ENCODE measurements at regions not wholly inside any gene's neighbourhood (a gene's known extent, or its start where the extent isn't known, plus 50 kb on each side); places are given as distances from the start of the nearest gene placed in this dataset.
A peak's percentile ranks its signal among the peaks of the same experiment; 100 is the strongest.
"Not testable (repeated sequence)": the region's sequence is repeated elsewhere in the genome, so short reads cannot be mapped to it uniquely, and the experiment has no call there.

DNA sequence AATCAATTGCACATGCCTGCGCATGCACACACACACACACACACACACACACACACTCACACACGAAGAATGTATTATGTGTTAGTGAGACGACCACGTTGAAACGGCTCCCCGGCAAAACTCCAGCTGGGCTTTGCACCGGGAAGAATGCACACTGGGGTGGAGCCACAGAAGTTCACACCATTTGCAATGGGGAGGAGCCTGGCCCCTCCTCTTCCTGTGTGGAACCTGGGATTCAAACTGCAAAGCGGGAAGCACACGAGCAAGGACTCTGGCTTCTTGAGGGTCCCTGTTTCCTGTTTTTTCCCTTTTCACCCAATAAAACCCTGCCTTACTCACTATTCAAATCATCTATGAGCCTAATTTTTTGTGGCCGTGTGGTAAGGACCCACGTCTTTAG is 304.0 kb upstream of the TMEFF2 start:
- DNase-seq (ENCODE audit: extremely low read depth in 1 of 11, low read depth in 9 of 11, low spot score in 4 of 11) = no peak

DNA sequence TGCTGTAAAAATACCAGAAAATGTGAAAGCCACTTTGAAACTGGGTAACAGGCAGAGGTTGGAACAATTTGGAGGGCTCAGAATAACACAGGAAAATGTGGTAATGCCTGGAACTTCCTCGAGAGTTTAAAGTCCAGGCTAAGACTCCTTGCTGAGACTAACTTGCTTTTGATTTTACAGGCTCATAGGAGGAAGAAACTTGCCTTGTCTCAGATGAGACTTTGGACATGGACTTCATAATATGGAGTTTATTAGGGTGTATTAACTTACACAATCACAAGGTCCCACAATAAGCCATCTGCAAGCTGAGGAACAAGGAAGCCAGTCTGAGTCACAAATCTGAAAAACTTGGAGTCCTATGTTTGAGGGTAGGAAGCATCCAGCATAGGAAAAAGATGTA is 293.4 kb upstream of the TMEFF2 start:
- DNase-seq (ENCODE audit: extremely low read depth in 1 of 11, low read depth in 9 of 11, low spot score in 4 of 11) = not testable (repeated sequence)

- DNase-seq (ENCODE audit: extremely low read depth in 1 of 11, low read depth in 9 of 11, low spot score in 4 of 11) = no peak
These were observed 292.9 kb upstream of the TMEFF2 start for GRCh38 chr2:192487636-192488035.

- no peak for DNase-seq (ENCODE audit: extremely low read depth in 1 of 11, low read depth in 9 of 11, low spot score in 4 of 11)
These were observed 290.2 kb upstream of the TMEFF2 start for GRCh38 chr2:192484903-192485302.

GRCh38 chr2:192480984-192481383 is 286.3 kb upstream of the TMEFF2 start:
- no peak for DNase-seq (ENCODE audit: extremely low read depth in 1 of 11, low read depth in 9 of 11, low spot score in 4 of 11)

GRCh38 chr2:192473331-192473730 is 278.6 kb upstream of the TMEFF2 start:
- DNase-seq (ENCODE audit: extremely low read depth in 1 of 11, low read depth in 9 of 11, low spot score in 4 of 11) = no peak

- no peak for DNase-seq (ENCODE audit: extremely low read depth in 1 of 11, low read depth in 9 of 11, low spot score in 4 of 11)
These were observed 277.2 kb upstream of the TMEFF2 start for GRCh38 chr2:192471982-192472381.

GRCh38 chr2:192469612-192470011 is 274.9 kb upstream of the TMEFF2 start:
- DNase-seq (ENCODE audit: extremely low read depth in 1 of 11, low read depth in 9 of 11, low spot score in 4 of 11) = no peak

- no peak for DNase-seq (ENCODE audit: extremely low read depth in 1 of 11, low read depth in 9 of 11, low spot score in 4 of 11)
These were observed 273.4 kb upstream of the TMEFF2 start for GRCh38 chr2:192467953-192468660.

DNA sequence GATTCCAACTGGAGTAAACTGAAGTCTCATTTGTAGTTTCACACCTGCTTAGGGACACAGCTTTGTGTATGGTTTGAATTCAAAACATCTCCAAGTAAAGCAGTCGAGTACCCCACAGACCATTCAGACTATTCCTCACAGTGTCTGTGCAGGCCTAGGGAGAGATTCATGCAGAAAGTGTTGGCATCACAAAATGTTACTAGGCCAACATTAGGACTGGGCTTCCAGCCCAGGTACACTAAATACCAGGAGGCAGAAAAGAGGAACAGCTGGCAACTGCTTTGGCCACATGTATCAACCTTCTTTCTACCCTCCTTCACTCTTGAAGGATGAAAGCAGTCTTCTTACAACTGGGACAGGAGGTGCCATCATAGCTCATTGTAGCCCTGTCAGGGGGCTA is 270.4 kb upstream of the TMEFF2 start:
- DNase-seq (ENCODE audit: extremely low read depth in 1 of 11, low read depth in 9 of 11, low spot score in 4 of 11) = no peak

DNA sequence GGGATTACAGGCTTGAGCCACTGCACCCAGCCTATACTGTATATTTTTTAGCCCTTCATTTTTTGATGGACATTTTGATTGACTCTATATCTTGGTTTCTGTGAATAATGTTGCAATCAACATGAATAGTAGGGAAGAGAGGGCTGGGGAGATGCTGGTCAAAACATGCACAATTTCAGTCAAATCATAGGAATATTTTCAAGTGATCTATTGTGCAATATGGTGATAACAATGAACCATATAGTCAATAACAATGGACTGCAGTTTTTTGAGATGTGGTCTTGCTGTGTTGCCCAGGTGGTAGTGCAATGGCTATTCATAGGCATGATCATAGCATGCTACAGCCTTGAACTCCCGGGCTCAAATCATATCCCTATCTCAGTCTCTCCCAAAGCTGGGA is 264.7 kb upstream of the TMEFF2 start:
- no peak for DNase-seq (ENCODE audit: extremely low read depth in 1 of 11, low read depth in 9 of 11, low spot score in 4 of 11)

- DNase-seq (ENCODE audit: extremely low read depth in 1 of 11, low read depth in 9 of 11, low spot score in 4 of 11) = no peak
These were observed 254.1 kb upstream of the TMEFF2 start for GRCh38 chr2:192448881-192449280.

GRCh38 chr2:192444286-192444838 is 249.6 kb upstream of the TMEFF2 start:
- no peak for DNase-seq (ENCODE audit: extremely low read depth in 1 of 11, low read depth in 9 of 11, low spot score in 4 of 11)

- DNase-seq (ENCODE audit: extremely low read depth in 1 of 11, low read depth in 9 of 11, low spot score in 4 of 11) = no peak
These were observed 249.1 kb upstream of the TMEFF2 start for GRCh38 chr2:192443831-192444230.

- no peak for DNase-seq (ENCODE audit: extremely low read depth in 1 of 11, low read depth in 9 of 11, low spot score in 4 of 11)
These were observed 243.5 kb upstream of the TMEFF2 start for GRCh38 chr2:192438239-192438638.

DNA sequence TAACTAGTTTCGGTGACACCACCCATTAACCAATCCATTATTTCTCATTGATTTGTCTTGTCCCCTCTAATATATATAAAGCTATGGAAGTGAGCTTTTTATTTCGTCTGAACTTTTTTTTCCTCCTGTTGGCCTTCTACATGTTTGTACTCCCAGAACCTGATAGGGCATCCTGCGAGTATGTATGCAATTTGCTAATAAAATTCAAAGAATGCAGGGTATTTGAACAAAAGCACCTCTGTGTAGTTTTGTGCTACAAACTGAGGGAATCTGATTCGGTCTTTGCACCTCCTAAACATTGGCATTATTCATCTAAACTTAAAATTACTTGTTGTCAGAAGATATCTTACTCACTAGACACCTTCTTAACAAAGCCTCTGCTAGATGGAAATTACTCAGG is 242.9 kb upstream of the TMEFF2 start:
- no peak for DNase-seq (ENCODE audit: extremely low read depth in 1 of 11, low read depth in 9 of 11, low spot score in 4 of 11)

DNA sequence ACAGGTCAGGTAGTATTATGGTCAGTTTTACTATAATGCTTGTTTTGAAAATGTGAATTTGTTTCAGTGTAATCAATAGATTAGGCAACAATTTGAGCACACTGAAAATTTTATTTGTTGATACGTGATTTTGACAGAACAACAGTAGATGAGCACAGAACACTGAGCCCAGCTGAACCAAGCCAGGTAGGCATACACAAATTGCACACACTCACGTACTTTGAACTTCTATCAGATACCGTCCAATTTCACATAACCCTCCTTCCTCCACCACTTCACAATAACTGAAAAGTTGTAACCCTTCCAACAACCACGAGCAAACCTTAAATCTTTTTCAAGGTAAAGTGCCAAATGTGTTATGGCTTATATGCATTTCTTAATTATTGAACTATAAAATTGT is 229.5 kb upstream of the TMEFF2 start:
- no peak for DNase-seq (ENCODE audit: extremely low read depth in 1 of 11, low read depth in 9 of 11, low spot score in 4 of 11)

DNA sequence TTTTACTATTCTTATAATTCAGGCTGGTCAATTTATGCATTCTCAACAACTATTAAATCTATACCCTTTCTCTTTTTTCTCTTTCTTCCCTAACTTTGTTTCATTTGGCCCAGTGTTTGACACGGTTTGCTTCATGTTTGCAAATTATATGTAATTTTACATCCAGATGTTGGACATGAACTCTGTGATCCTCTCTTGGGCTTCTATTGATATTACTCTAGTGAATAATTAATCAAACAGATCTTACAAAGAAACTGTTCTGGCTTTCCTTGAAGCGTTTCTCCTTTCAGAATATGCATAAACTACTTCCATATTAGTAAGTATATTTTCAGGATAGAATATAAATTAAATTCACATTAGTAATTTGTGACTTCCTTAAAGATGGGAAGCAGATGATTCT is 225.1 kb upstream of the TMEFF2 start:
- peak in 5 of 11 donors; percentile 14 to 45 (median 34) for DNase-seq (ENCODE audit: extremely low read depth in 1 of 11, low read depth in 9 of 11, low spot score in 4 of 11)

DNA sequence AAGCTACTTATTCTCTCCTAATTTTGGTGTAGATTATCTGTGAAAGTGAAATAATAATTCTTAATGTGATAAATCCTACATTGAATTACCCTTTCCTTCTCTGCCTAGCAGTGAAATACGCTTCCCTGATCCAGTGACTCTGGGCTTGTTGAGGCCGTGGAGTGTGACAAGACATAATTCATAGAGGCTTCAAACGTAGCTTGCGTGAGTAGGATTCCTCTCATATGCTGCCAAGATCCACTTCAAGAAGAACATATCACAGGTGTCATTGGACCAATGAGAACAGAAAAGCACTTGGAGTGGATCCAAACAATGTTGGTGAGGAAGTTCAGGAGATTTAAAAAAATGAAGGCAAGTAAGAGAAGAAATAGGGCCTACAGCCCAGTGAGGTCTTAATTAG is 221.3 kb upstream of the TMEFF2 start:
- DNase-seq (ENCODE audit: extremely low read depth in 1 of 11, low read depth in 9 of 11, low spot score in 4 of 11) = peak in 1 of 11 donors; percentile 24

DNA sequence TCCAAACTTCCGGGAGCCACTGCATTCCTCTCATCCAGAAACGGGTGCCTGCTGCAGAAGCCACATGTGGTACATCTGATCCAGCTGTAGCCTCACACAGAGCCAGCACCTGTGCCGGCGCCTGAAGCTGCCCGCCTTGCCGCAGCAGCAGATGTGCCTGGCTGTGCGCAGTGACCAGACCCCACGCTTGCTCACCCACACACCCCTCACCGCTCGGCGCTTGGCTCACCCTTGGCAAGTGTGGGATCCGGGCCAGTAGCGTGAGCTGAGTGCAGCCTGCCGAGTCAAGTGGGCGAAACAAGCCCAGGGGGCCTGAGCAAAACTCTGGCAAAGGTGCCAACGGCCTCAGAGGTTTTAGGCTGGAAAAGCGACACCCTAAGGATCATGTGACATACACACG is 220.1 kb upstream of the TMEFF2 start:
- DNase-seq (ENCODE audit: extremely low read depth in 1 of 11, low read depth in 9 of 11, low spot score in 4 of 11) = no peak
